ENCODE measurements at regions not wholly inside any gene's neighbourhood (a gene's known extent, or its start where the extent isn't known, plus 50 kb on each side); places are given as distances from the start of the nearest gene placed in this dataset.

- TF ChIP-seq CTCF (IDR thresholded peaks at IDR 0.05; ENCODE audit: low read length) (no peak), EZH2 (IDR thresholded peaks at IDR 0.05; ENCODE audit: borderline replicate concordance, low read length) (no peak)
Measured at GRCh38 chr11:98829971-98830370, 190.8 kb upstream of the CNTN5 start.
